Keratinocyte (primary cell): ENCODE measurements at regions not wholly inside any gene's neighbourhood (a gene's known extent, or its start where the extent isn't known, plus 50 kb on each side); places are given as distances from the start of the nearest gene placed in this dataset.

ENCODE experiments used
- DNase-seq: peaks from one replicate; pipeline ENCODE4 v3.0.0-alpha.2; 2011; ENCODE audit warnings: low read depth, missing footprints, low spot score
- FAIRE-seq: peaks from 2 replicates; lab custom pipeline; 2011; peaks lifted over from hg19 to GRCh38; lab: Jason Lieb, UNC
- H2AFZ ChIP-seq: 2 replicates; pipeline ENCODE4 v1.6.0; 2012; ENCODE audit warnings: low read length, control low read depth, inconsistent platforms; ENCODE audit not compliant: control insufficient read depth
- H3K27ac ChIP-seq: 2 replicates; pipeline ENCODE4 v1.5.1; 2011; ENCODE audit warnings: low read length; ENCODE audit not compliant: control insufficient read depth, insufficient read depth
- H3K27me3 ChIP-seq: 3 replicates; pipeline ENCODE4 v1.6.0; 2011; ENCODE audit warnings: low read length; ENCODE audit not compliant: control insufficient read depth, insufficient read depth; ENCODE audit errors: extremely low read depth
- H3K36me3 ChIP-seq, 2 experiments: 2 replicates in 1 of 2; 3 replicates in 1 of 2; pipeline ENCODE4 v1.5.1; 2011; ENCODE audit warnings: low read length in 2 of 2, mild to moderate bottlenecking in 1 of 2; ENCODE audit not compliant: control insufficient read depth in 2 of 2, insufficient read depth in 2 of 2; ENCODE audit errors: extremely low read depth in 1 of 2
- H3K4me1 ChIP-seq: 3 replicates; pipeline ENCODE4 v1.5.1; 2011; ENCODE audit warnings: low read length; ENCODE audit not compliant: control insufficient read depth, insufficient read depth; ENCODE audit errors: extremely low read depth
- H3K4me2 ChIP-seq: 3 replicates; pipeline ENCODE4 v1.6.0; 2011; ENCODE audit warnings: low read depth, low read length; ENCODE audit not compliant: control insufficient read depth, insufficient read depth; ENCODE audit errors: extremely low read depth
- H3K4me3 ChIP-seq, 3 experiments: fragments of 200-600 bp in 1 of 3; sonication (generic) in 1 of 3; 2 replicates in 2 of 3; 3 replicates in 1 of 3; pipeline ENCODE4 v1.5.1; 2011 to 2016; ENCODE audit warnings: low read length in 3 of 3, mild to moderate bottlenecking in 3 of 3, control low read depth in 2 of 3, inconsistent platforms in 1 of 3, low read depth in 1 of 3, mixed read lengths in 1 of 3, mixed run types in 1 of 3, moderate library complexity in 1 of 3; ENCODE audit not compliant: control insufficient read depth in 2 of 3, insufficient read depth in 2 of 3; ENCODE audit errors: extremely low read depth in 1 of 3
- H3K79me2 ChIP-seq: 2 replicates; pipeline ENCODE4 v1.6.0; 2012; ENCODE audit warnings: low read length; ENCODE audit not compliant: control insufficient read depth, insufficient read depth
- H3K9ac ChIP-seq: 3 replicates; pipeline ENCODE4 v1.6.0; 2011; ENCODE audit warnings: low read length; ENCODE audit not compliant: control insufficient read depth, insufficient read depth; ENCODE audit errors: extremely low read depth
- H3K9me1 ChIP-seq: 3 replicates; pipeline ENCODE4 v1.6.0; 2011; ENCODE audit warnings: low read length; ENCODE audit not compliant: control insufficient read depth, insufficient read depth; ENCODE audit errors: extremely low read depth
- H3K9me3 ChIP-seq: 2 replicates; pipeline ENCODE4 v1.5.1; 2012; ENCODE audit warnings: low read depth, low read length; ENCODE audit not compliant: control insufficient read depth
- H4K20me1 ChIP-seq: 3 replicates; pipeline ENCODE4 v1.6.0; 2011; ENCODE audit warnings: low read length; ENCODE audit not compliant: control insufficient read depth, insufficient read depth; ENCODE audit errors: extremely low read depth
- EZH2 ChIP-seq: IDR thresholded peaks from one replicate; pipeline ENCODE4 v1.6.1; 2012; ENCODE audit warnings: inconsistent platforms, mild to moderate bottlenecking, low read length, moderate library complexity
- dilution Hi-C: fragments of 300-500 bp; cut with MboI; formaldehyde crosslinking; loops from one replicate; pipeline ENCODE4 v1.7.0; 2020; ENCODE audit warnings: low sequenced_read_pairs; ENCODE audit not compliant: extremely low pct_ligation_motif_present
- TF ChIP-seq, protein P1 (sequence below), 3 experiments: IDR thresholded peaks in 1 of 3; conservative IDR thresholded peaks in 1 of 3; optimal IDR thresholded peaks in 1 of 3; 2 replicates in 2 of 3; 3 replicates in 1 of 3; pipeline versions ENCODE3 to v1.5.1; 2011; ENCODE audit warnings: low read length in 3 of 3, mild to moderate bottlenecking in 3 of 3, moderate library complexity in 2 of 3, control low read depth in 1 of 3, inconsistent platforms in 1 of 3; ENCODE audit not compliant: insufficient read depth in 2 of 3; ENCODE audit errors: extremely low read depth in 1 of 3

DNA sequence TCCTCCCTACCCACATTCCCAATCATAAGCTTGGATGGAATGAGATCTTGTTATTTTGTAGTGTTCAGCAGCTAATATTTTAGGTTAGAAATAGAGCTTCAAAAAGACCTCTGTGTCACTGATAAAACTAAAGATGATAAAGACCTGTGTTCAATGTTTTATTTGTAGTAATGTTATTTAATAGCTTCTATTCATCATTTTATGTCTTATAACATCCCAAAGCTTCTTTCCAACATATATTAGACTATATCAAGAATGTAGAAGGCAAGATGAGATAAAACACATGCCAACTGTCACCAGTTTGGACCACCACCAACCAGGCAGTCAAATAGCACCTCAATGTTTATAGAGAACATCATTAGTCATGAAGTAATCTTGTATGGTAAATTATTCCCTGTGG is 409.5 kb upstream of the ITGA1 start:
- Histone ChIP-seq H3K27me3 (no peaks in the 10 kb centered on the region), H3K4me1 (no peaks in the 10 kb centered on the region), H3K9me1 (no peaks in the 10 kb centered on the region), H3K27ac (no peak overlapping the region), H3K4me2 (no peak overlapping the region), H3K9me3 (no peaks in the 10 kb centered on the region), H2AFZ (no peak overlapping the region), H3K4me3 (no peak overlapping the region), H4K20me1 (no peaks in the 10 kb centered on the region), H3K79me2 (no peaks in the 10 kb centered on the region), H3K36me3 (no peaks in the 10 kb centered on the region), H3K9ac (no peak overlapping the region)
- dilution Hi-C loops = no loop called here
- TF ChIP-seq EZH2 = no peak
- TF ChIP-seq, protein P1, sequence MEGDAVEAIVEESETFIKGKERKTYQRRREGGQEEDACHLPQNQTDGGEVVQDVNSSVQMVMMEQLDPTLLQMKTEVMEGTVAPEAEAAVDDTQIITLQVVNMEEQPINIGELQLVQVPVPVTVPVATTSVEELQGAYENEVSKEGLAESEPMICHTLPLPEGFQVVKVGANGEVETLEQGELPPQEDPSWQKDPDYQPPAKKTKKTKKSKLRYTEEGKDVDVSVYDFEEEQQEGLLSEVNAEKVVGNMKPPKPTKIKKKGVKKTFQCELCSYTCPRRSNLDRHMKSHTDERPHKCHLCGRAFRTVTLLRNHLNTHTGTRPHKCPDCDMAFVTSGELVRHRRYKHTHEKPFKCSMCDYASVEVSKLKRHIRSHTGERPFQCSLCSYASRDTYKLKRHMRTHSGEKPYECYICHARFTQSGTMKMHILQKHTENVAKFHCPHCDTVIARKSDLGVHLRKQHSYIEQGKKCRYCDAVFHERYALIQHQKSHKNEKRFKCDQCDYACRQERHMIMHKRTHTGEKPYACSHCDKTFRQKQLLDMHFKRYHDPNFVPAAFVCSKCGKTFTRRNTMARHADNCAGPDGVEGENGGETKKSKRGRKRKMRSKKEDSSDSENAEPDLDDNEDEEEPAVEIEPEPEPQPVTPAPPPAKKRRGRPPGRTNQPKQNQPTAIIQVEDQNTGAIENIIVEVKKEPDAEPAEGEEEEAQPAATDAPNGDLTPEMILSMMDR (optimal IDR thresholded peaks at IDR 0.05 in 1 of 3, IDR thresholded peaks at IDR 0.05 in 1 of 3, conservative IDR thresholded peaks at IDR 0.05 in 1 of 3; ENCODE audit: extremely low read depth in 1 of 3, insufficient read depth in 2 of 3, low read length in 3 of 3) = no peak
- FAIRE-seq (no peak), DNase-seq (no peak)

DNA sequence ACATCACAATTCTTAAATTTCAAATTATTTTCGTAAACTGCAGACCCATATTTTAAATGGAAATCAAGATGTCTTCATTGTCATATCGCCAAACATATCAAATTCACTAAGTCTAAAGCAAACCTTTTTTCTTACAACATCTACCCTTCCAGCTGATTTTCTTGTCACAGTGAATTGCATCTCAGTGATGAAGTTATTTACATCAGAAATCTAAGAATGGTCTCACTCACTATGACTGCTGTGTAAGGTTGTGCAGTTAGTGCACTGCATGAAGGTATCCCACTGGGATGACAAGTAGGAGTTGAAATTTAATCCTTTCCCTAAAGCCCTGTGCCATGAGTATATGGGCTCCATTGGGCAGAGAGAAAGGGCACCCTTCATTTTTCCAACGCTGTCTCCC is 399.4 kb upstream of the ITGA1 start:
- dilution Hi-C loops = no loop called here
- no peaks in the 10 kb centered on the region for H4K20me1 ChIP-seq
- H3K4me2 ChIP-seq = no peak overlapping the region
- FAIRE-seq (no peak), DNase-seq (no peak)
- TF ChIP-seq EZH2 = no peak
- TF ChIP-seq, protein P1 (optimal IDR thresholded peaks at IDR 0.05 in 1 of 3, IDR thresholded peaks at IDR 0.05 in 1 of 3, conservative IDR thresholded peaks at IDR 0.05 in 1 of 3; ENCODE audit: extremely low read depth in 1 of 3, insufficient read depth in 2 of 3, low read length in 3 of 3) = no peak
- H3K9me3 ChIP-seq = no peaks in the 10 kb centered on the region
- no peaks in the 10 kb centered on the region for H3K79me2 ChIP-seq
- no peaks in the 10 kb centered on the region for H3K36me3 ChIP-seq
- no peaks in the 10 kb centered on the region for H3K4me1 ChIP-seq
- H3K27me3 ChIP-seq = no peaks in the 10 kb centered on the region
- H2AFZ ChIP-seq = no peak overlapping the region
- H3K9me1 ChIP-seq = no peaks in the 10 kb centered on the region
- H3K27ac ChIP-seq = no peak overlapping the region
- H3K9ac ChIP-seq = no peak overlapping the region
- H3K4me3 ChIP-seq = no peak overlapping the region
